T-helper 1 cell (primary cell): ENCODE measurements at regions not wholly inside any gene's neighbourhood (a gene's known extent, or its start where the extent isn't known, plus 50 kb on each side); places are given as distances from the start of the nearest gene placed in this dataset.
"Not testable (repeated sequence)": the region's sequence is repeated elsewhere in the genome, so short reads cannot be mapped to it uniquely, and the experiment has no call there.

Source experiments
- DNase-seq, 5 donors: peaks; one replicate each; pipeline ENCODE4 v3.0.0-alpha.2; 2012 to 2020

GRCh38 chr15:66884661-66885237 is 180.7 kb upstream of the SMAD3 start:
- no peak for DNase-seq

DNA sequence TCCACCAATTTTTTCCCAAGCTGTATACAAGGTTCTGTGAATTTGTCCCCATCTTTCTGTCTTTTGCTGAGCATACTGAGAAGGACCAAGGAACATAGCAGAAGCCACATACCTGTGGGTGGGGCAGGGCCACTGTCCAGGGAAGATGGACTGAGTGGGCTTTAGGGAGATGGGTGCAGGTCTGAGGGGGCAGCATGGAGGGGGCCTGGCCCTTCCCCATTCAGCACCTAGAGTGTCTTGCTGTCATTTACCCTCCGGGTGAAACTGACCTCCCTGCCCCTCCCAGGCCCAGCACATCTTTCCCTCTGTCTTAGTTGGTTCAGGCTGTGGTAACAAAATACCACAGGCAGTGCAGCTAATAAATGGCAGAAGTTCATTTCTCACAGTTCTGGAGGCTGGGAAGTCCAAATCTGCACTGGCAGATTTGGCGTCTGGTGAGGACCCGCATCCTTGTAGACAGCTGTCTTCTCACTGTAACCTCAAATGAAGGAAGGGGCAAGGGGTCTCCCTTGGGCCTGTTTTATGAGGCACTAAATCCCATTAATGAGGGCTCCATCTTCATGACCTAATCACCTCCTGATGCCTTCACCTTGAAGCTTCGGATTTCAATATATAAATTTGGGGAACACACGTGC is 180.0 kb upstream of the SMAD3 start:
- no peak for DNase-seq

GRCh38 chr15:66886241-66886675 is 179.1 kb upstream of the SMAD3 start:
- DNase-seq = no peak

DNA sequence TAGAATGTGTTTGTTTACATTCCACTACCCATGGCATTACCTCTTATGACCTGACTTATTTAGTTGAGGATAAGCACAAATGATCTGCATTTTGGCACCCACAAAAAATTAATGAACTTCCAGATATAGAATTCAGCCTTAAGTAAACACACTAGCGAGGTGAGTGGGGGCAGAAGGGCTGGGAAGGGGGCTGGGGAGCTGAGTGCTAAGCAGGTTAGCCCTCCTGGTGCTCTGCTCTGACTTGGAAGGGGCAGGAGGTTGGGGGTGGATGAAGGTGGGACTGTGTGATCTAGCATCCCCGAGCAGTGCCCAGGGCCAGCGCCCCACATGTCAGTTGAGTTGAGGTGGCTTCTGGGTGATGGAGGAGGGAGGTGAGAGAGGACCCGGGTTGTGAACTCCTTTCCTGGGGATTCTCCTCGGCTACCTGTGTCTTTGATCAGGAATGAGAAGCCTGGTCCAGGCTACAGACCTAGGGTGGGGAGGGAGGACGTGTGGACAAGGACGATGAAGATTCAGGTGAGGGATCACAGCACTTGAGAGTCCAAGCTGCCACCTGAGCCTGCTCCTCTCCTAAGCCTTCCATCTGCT is 178.6 kb upstream of the SMAD3 start:
- no peak for DNase-seq

DNA sequence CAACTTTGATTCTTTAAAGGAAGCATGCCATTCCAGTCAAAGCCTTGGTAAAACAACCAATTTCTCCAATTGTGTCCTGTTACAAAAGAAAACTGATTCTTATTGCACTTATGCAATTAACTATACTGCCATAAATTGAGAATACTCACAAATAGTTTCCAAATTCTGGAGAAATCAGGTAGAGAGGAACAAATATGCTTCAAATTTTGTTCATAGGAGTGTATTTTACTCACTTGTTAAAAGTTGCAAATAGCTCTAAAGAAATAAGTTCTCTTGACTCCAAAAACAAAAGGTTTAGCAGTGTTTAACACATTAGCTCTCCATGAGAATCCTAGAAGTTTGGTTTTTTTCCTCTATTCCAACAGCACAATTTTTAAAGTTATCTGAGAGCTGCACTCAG is 176.1 kb upstream of the SMAD3 start:
- not testable (repeated sequence) for DNase-seq

- no peak for DNase-seq
Measured at GRCh38 chr15:66891776-66892175, 173.6 kb upstream of the SMAD3 start.

- DNase-seq = no peak
Measured at GRCh38 chr15:66893294-66893693, 172.1 kb upstream of the SMAD3 start.

GRCh38 chr15:66894363-66894762 is 171.0 kb upstream of the SMAD3 start:
- no peak for DNase-seq

GRCh38 chr15:66894986-66895780 is 170.2 kb upstream of the SMAD3 start:
- DNase-seq = no peak

GRCh38 chr15:66895794-66896453 is 169.5 kb upstream of the SMAD3 start:
- DNase-seq = no peak

DNA sequence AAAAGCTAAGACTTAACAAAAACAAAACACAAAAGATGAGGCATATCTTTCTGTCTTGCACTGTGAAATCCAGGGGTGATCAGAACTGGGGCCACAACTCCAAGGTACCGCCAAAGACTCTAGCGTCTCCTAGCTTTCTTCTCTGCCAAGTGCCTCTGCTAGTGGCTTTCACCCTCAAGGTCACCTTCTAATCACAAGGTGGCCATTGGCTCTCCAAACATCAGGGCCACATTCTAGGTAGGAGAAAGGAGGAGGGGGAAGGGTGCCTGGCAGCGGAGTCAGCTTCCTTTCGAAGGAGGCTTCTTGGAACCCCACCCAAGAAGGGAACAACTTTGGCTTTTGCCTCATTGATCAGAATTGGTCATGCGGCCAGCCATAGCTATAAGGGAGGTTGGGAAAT is 168.8 kb upstream of the SMAD3 start:
- no peak for DNase-seq

DNA sequence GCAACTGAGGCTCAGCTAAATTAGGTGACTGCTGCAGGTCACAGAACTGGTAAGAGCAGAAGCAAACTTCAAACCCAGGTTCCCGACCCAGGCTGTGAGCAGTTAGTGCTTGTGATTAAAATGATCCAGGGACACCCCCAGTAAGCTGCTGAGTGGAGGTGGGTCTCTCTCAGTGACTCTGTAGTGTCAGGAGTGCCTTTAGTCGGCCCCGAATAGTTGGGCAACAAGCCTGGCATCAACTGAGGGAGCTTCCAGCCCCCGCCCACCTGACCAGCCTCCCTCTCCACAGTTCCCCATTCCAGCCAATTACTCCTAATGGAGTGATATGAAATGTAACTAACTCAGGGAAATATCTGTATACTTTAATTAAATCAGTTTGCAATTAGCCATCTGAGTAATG is 168.0 kb upstream of the SMAD3 start:
- DNase-seq = no peak

DNA sequence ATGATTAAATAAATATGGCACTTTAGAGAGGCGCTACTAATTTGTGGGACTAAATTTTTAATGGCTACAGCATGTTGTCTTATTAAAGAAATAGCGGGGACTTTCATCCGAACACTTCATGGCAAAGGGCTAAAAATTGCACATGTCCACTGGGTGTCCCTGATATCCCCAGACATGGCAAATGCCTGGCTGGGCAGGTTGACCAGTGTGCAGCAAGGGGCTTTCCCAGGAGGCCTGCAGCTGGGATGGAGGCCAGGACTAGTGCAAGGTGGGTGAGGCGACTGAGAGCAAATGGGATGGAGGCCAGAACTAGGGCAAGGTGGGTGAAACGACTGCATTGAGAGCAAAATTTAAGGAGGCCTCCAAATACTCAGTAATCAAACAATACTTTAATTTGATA is 167.4 kb upstream of the SMAD3 start:
- DNase-seq = no peak

DNA sequence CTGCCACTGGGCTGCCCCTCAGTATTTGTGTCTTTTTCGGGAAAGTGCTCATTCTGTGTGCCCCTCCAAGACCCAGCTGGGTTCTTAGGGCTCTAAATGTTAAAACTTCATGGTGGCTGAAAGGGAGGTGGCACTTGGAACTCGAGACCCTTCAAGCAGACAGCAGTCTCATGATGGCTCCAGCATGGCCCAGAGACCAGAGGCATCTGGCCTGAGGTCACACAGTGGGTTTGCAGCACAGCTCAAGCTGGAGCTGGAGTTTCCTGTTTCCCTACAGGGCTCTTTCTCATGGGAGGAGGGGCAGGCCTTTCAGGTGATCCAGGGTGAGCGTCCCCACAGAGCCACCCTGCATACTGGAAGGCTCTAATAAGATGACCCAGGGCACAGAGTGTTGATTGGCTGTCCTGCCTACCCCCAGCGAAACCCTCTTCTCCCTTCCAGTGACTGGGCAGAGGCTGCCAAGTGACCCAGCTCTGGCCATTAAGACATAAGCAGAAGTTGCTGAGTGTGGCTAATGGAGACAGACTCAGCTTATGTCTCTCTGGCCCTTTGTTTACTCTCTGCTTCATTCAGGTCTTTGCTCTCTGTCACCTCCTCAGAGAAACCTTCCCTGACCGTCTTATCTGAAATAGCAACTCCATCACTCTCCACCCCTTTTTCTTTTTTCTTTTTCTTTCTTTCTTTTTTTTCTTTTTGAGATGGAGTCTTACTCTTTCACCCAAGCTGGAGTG is 166.6 kb upstream of the SMAD3 start:
- DNase-seq = no peak

- no peak for DNase-seq
Measured at GRCh38 chr15:66899555-66900350, 165.6 kb upstream of the SMAD3 start.

- no peak for DNase-seq
Measured at GRCh38 chr15:66900586-66901310, 164.7 kb upstream of the SMAD3 start.

GRCh38 chr15:66901336-66902100 is 163.9 kb upstream of the SMAD3 start:
- no peak for DNase-seq

DNA sequence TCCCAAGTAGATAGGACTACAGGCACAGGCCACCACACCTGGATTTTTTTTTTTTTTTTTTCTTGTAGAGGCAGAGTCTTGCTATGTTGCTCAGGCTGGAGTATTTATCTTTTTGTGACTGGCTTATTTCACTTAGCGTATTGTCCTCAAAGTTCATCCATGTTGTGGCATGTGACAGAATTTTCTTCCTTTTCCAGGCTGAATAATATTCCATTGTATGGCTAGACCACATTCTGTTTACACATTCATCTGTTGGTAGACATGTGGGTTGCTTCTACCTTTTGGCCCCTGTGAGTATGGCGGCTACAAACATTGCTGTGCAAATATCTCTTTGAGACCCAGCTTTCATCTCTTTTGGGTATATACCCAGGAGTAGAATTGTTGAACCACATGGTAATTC is 160.2 kb upstream of the SMAD3 start:
- no peak for DNase-seq

- DNase-seq = no peak
Measured at GRCh38 chr15:66905954-66906353, 159.4 kb upstream of the SMAD3 start.
